ENCODE measurements at regions not wholly inside any gene's neighbourhood (a gene's known extent, or its start where the extent isn't known, plus 50 kb on each side); places are given as distances from the start of the nearest gene placed in this dataset.
"Not testable (repeated sequence)": the region's sequence is repeated elsewhere in the genome, so short reads cannot be mapped to it uniquely, and the experiment has no call there.

GRCh38 chr2:111302397-111303218, 181.9 kb downstream of the BCL2L11 start:
- TF ChIP-seq CTCF (IDR thresholded peaks at IDR 0.05; ENCODE audit: borderline replicate concordance, extremely low read depth, low read length, poor library complexity, severe bottlenecking); EZH2 (IDR thresholded peaks at IDR 0.05; ENCODE audit: borderline replicate concordance, low read depth, low read length, severe bottlenecking): not testable (repeated sequence)
